Lower leg skin (tissue), 3 donors: ENCODE measurements at regions not wholly inside any gene's neighbourhood (a gene's known extent, or its start where the extent isn't known, plus 50 kb on each side); places are given as distances from the start of the nearest gene placed in this dataset.

ENCODE experiments used
- CTCF ChIP-seq, 3 donors: fragments of 450-650 bp; IDR thresholded peaks; one replicate each; pipeline ENCODE4 v1.5.1; 2016; ENCODE audit warnings: antibody characterized with exemption in 3 of 3, mild to moderate bottlenecking in 3 of 3, moderate library complexity in 2 of 3
- POLR2A ChIP-seq, 2 donors: fragments of 450-650 bp; IDR thresholded peaks; one replicate each; pipeline ENCODE4 v1.6.1; 2016 to 2017; ENCODE audit warnings: antibody characterized with exemption in 2 of 2, mild to moderate bottlenecking in 1 of 2, moderate library complexity in 1 of 2

- no peak for TF ChIP-seq CTCF (IDR thresholded peaks at IDR 0.05)
- no peak for TF ChIP-seq POLR2A (IDR thresholded peaks at IDR 0.05)
These were observed 407.2 kb upstream of the UBE2E2 start for GRCh38 chr3:22795917-22796316.
